GM18868 (cell line): ENCODE measurements at regions not wholly inside any gene's neighbourhood (a gene's known extent, or its start where the extent isn't known, plus 50 kb on each side); places are given as distances from the start of the nearest gene placed in this dataset.

Experiments used
- ATAC-seq: cut with Tn5 transposase; IDR thresholded peaks from one replicate; pipeline ENCODE4 v1.9.1; 2021; ENCODE audit warnings: mild to moderate bottlenecking, moderate library complexity; ENCODE audit not compliant: unreplicated experiment

DNA sequence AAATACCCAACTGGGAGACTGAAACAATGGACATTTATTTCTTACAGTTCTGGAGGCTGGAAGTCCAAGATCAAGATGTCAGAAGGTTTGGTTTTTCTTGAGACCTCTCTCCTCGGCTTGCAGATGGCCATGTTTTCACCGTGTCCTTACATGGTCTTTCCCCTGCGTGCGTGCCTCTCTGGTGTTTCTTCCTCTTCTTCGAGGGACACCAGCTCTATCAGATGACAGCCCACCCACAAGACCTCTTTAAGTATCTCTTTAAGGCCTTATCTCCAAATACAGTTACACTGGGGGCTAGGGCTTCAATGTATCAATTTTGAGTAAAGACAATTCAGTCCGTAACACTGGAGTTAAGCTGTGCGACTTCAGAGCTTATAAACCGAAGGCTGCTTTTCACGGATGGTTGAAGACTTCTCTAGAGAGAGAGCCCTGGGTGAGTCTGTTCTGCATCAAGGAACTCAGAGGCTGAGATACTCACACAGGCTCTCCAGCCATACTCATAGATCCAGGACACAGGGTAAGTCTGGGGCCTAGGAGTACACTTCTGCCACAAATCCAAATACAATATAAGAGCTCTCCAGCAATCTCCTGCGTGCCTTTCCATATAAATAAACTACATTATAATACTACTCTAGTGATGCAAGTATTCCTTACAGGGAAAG, 339.9 kb upstream of the PKDCC start:
- ATAC-seq = peak; percentile 67

DNA sequence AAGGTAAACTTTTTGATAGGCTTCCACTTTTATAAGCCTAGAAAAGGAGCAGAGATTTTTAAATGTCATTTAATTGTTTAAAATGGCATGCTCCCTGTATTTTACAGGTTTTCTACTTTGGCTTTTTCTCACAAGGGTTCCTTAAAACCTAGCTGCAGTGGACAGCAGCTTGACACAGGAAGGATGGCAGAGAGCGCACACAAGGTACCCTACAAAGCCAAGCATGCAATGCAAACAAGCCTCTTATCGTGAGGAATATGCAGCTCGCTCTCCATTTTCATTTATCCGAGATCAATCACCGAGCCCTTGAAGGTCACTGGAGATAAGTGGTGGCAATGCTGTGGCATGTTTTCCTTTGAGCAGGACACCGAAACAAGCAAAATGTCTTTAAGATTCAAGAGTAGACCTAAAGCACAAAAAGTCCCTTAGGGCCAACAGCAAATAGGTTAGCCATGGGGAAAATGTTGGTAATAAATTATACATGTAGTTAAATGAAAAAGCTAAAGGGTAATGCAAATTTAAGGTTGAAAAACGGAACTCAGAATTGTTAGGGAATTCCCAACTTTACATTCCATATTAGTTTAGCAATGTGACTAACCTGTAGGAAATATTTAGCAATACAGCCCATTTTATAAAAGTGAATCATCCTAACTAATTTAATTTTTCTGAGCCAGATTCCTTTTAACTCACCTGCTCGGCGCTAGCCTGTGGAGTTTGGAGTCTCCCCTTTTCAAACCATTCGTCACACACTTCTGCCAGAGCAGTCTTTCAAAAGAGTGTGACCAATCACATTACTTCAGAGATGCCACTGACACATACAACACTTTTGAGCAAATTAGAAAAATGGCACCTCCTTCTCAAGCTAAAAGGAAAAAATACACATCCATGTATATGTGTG, 337.9 kb upstream of the PKDCC start:
- no peak for ATAC-seq

DNA sequence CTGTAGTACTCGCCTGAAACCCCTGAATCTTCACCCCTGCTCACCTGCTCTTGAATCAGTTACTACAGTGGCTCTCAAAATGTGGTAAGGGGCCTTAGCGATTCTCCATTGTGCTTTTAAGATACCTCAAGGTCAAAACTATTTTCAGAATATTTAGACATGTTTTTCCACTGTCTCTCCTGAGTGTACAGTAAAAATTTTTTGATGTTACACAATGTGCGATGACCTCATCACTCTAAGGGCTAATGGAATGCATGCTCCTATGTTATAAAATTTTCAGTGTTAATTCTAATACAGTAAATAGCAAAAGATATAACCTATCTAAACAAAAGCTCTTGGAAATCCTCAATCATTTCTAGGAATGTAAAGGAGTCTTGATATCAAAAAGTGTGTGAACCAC, 336.9 kb upstream of the PKDCC start:
- ATAC-seq = no peak

DNA sequence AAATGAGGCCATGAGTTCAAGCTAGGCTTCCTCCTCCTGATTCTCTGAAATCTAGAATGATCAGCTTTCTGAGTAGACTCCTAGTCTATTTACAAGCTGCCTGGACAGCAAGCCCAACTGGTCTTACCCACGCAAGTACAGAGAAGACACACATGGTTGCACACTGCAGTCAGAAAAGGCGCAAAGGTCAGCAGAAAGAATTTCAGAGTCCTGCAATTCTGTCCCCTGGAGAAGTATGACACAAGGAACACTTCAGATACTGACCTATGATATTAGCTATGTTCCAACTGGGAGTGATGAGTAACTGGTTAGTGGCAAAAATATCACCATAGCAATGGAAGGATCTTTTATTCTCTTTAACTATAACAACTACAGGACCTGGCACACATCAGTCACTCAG, 336.1 kb upstream of the PKDCC start:
- no peak for ATAC-seq

DNA sequence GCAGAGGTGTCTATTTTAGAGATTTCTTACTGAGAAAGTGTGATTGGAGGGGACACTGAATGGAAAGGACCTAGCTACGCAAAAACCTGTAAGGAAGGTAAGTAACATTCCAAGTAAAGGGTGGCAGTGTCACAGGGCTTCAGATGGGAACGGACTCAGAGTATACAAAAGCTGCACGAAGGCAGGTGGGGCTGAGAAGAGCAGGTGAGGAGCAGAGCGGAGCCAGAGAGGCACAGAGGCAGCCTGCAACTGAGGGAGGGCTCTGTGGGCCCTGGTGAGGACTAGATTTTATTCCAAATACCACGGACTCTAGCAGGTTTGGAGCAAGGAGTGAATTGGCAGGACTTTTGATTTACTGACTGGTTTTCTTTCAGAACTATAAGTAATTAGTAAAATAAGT, 331.3 kb upstream of the PKDCC start:
- ATAC-seq = no peak

DNA sequence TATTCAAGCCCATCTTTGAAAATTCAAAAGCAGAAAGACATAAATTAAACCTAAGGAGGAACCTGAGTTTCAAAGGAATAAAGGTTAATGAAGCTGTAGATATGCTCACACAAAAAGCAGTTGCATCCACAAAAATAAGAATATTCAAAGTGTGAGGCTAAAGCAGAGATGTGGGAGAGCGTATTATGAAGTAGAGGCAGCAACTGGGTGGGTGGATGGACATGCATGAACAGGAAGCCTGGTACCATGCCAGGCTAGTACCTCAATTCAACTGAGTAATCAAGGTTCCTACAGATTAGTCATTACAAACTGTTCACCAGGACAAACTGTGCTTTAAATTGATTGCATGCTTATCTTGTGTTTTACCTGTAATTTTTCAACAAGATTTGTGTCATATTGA, 330.0 kb upstream of the PKDCC start:
- peak; percentile 65 for ATAC-seq

DNA sequence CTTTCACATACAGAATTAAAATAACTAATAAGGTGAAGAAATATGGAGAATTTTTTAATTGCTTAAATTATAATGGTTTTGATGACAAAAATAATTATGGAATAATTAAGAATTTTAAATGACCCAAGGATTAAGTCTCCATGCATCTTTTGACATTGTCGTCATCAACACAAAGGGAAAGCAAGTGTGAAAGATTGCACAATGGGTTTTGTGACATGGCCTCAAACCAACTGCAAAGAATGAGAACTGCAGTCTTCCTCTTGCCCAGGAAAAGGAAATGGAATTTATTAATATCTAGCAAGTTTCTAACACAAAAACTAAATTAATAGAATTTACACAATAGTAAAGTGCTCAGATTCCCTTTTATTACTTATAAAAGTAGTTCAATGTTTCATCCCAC, 329.1 kb upstream of the PKDCC start:
- no peak for ATAC-seq

DNA sequence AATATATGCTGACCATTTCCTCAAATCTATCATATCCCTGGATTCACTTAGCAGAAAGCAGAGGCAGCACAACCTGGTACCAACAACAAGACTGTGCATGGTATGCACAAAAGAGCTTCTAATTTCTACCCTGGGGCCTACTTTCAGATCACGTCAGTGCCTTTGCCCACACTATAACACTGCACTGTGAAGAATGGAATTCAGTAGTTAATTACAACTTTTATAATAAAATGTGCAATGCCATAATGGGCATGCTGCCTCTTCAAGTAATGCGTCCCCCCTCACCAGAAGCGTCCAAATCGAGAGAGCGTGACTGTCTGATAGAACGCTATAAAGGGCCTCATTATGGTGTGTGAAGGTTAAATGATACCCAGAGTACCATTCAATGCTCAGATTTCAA, 328.1 kb upstream of the PKDCC start:
- ATAC-seq = no peak

DNA sequence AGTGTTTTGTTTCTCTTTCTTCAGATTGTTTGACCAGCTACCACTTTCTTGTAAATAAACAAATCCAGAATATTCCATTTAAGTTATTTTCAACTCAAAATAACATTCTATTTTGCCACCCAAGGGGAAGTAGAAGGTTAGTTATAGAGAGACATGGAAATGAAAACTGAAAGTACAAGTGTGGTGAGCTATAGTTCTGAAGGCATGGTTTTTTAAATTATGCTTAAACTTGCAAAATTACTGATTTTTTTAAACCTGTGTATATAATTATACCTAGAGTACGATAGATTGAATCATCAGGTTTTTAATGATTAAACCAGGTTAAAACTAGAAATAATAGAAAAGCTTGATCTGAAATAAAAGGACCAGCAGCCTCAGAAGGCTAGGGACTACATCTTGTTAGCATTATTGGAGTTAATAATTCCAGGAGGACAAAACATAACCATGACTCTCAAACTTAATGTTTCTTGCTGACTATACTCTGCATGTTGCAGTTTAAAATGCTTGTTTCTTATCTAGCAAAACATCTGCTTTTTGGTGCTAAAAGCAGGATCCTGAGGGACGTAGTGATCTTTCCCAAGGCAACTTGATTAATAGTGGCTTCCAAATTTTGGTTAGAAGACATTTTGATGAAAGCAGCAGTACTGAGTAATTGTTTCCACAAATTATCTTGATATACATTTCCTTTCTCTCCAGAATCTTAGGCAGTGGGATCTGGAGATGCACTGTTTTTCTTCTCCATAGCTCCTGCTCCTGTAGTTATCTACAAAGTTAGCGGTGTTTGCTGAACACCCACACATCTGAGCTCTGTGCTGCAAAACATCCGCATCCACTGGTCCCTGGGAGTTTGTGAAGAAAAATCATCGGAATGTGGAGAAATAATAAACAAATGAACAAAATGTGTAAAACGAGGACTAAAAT, 327.2 kb upstream of the PKDCC start:
- peak; percentile 43 for ATAC-seq

DNA sequence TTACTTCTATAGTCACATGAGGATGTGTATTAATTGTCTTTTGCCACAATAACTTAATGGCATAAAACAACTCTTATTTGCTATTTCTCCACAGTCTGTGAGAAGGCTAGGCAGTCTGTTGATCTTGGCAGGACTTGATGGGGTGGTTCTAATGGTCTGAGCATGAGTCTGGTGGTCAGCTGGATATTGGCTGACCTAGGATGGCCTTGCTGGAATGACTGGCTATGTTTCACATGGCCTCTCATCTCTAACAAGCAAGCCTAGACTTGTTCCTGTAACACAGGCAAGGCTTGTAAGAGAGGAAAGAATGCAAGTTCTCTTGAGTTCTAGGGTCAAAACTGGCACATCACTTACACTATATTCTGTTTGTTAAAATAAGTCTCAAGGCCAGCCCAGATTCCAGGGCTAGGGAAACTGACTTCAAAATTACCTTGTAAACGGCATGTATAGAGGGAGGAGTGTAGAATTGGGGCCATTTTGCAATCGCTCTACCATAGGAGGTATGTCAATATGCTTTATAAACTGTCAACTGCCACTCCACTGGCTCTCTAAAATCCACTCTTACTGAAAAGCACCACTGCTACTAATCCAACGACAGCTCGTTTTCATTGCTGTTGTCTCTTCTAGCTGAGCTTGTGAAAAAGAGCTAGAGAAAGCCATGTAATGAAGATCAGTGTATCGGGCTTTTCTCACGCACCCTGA, 325.0 kb upstream of the PKDCC start:
- no peak for ATAC-seq

DNA sequence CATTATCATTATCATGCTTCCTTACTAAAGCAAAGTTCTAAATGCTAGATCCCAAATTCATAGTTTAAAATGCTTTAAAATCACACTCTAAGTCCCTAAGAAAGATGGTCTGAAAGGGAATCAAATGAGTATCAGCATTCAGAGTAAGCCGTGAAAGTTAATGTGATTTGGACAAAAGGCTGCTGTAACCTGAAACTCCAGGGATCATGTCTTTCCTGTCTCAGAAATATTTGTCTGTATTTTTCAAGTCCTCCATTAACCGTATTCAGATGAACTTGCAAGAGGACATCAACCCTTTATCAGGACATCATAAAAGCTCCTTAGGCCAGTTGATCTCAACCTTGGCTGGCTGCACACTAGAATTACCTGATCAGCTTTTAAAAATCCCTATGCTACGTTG, 324.3 kb upstream of the PKDCC start:
- no peak for ATAC-seq

DNA sequence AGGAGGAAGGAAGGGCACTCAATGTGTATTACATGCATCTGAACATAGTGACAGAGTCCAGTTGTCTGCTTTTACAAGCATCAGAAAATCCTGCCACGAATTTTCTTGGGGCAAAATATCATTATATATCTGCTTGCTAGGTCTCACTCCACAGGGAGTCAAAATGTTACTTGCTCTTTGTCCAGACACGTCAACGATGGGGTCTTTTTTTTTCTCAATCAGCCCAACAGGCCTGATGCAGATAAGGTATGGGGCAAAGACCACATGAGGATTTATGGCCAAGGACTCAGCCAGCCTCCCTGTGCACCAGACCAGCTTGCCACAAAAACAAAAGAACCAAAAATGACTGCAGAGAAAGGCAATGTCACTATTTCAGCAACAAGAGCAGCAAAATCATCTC, 323.4 kb upstream of the PKDCC start:
- no peak for ATAC-seq

DNA sequence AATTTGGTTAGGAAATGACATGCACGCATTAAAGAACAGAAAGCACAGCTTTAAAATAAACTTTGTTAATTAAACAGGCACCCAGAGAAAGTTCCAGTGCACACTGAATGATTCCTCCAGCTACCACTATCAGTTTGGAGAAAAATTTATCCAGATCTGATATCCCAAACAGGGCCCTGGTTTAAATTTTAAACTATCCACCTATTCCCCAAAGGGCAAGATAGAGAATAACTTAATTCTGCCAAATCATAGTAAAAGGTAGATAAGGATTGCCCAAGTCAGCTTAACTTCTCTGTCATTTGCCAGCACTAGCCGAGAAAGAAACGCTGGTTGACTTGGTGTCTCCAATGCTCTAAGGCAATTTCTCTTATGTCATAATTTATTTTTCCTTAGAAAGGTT, 321.9 kb upstream of the PKDCC start:
- no peak for ATAC-seq

DNA sequence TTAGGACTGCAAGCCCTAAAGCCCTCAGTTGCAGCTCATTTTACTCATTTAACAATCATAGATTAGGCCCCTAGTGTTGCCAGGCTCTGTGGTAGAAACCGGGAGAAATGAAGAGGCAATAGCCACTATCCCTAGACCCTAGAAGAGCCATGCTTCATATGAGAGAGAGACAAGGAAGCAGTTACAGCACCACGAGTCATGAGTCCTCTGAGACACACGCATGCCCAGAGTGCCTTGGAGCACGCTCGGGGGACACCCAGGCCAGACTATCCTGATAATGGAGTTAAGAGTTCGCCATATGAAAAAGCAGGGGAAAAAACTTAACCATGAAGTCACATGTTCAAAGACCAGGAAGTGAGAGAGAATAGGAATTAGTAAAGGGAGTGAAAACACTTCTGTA, 321.5 kb upstream of the PKDCC start:
- ATAC-seq = no peak

DNA sequence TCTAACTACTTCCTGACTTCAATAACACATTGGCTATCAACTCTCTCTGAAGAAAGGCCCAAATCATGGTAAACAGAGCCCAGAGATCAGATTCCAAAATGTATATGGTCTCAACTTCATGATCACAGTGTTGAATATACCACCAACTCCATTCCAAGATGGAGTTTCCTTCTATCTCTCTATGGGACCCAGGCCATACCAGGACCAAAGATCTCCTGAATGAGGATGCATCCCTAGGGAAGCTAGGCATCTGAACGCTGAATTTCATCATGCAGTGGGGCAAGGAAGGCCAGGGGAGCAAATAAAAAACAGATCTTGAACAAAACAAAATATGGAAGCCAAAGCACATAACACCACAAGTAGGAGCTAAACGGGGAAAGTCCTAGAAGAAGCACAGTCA, 320.7 kb upstream of the PKDCC start:
- no peak for ATAC-seq

DNA sequence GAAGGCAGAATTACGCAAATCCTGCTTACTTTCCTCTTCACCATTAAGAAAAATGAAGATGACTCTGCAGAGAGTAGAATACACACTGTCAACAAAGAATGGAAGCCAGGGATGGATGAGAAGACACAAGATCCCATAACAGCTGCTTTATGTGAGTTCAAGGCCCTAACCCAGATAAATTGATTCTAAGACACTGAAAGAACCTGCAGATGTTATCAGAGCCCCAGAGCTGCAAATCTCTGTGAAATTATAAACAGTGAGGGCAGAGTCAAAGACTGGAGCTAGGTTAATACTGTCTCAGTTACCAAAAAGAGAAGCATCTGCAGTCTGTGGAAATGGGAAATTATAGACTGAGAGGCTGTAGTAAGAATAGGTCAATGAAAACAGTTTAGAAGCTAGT, 320.1 kb upstream of the PKDCC start:
- no peak for ATAC-seq

DNA sequence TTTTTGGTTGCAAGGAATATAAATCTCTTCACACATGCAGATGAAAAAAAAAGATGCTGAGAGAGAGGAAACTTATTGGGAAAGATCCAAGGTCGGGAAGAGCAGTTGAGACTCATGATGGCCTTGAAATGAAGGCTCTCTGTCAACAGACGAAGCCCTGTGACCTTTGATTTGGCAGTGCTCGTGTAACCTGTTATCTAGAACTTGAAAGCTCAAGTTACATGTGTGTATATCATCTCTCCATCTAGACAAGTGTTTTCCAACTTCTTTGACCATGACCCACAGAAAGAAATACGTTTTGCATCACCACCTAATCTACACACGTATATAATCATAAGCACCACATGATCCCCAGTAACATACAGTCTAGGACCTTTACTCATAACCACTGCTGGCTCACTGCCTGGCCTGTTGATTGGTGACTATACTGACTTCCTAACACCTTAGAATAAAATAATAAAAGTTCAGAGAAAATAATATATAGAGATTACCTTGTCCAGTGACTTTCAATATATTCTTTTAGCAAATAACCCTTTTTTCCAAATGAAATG, 319.0 kb upstream of the PKDCC start:
- no peak for ATAC-seq

DNA sequence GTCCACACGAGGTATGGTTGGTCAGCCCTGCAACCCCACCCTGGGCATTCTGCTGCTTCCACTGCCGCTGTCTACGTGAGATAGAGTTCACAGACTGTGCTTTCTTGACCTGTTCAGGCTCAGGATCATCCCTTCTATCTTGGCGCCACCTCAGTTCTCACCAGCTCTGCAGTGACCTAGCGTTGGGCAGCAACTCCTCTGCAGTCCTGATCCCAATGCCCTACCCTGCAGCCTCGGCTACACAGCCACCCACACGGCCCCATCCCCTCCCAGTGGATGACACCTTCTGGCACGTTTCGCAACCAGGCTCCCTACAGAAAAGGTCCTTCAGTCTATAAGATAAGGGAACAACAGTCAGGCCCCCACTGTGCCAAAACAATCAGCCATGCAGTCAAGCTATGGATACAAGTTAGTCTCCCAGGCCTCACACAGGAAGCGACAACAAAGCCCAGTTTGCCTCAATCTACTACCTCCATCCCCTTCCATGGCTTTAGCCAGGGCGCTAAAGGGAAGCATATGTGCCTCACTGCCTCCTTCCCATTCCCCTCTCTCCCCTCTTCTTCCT, 317.9 kb upstream of the PKDCC start:
- ATAC-seq = no peak

DNA sequence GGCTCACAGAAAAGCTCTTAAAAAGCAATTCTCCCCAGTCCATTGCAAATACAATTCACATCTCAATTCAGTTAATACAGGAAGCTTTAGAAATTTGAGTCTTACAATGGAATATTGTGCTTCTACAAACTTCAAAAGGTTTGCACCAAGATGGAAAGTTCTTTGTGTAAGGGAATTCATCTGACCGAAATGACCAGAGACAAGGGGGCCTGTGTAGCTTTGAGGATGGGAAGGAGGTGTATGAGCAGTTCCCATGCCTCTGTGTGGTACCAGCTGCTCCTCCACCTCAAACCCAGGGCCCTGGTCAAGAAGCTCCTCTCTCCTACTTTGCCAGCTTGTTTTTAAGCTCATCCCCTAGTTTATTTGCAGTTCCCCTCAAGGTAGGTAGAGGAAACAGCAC, 312.8 kb upstream of the PKDCC start:
- ATAC-seq = no peak

DNA sequence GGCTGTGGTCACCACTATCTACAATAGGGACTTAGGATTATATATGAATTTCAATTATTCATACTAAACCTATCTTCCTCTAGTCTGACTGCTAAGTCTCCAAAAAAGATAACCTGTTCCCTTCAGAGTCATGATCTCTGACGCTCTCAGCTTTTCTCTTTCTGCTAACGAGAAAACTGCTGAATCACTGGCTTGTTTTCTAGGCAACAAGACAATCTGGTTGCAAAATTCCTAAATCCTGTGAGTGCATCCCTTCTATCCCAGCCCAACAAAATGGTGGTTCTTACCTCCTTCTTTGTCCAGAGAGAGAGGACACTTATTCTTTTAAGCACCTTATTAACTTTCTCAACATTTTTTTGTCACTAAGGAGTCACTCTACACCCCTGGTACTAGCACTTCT, 312.3 kb upstream of the PKDCC start:
- no peak for ATAC-seq
